AG10803 (cell line): ENCODE measurements at regions not wholly inside any gene's neighbourhood (a gene's known extent, or its start where the extent isn't known, plus 50 kb on each side); places are given as distances from the start of the nearest gene placed in this dataset.

Experiments
- DNase-seq: peaks from one replicate; pipeline ENCODE4 v3.0.0; 2010; ENCODE audit warnings: low read depth
- H3K4me3 ChIP-seq: 2 replicates; pipeline ENCODE4 v1.5.1; 2011; ENCODE audit warnings: mild to moderate bottlenecking, low read length, control low read depth
- TF ChIP-seq, protein P1 (sequence below): conservative IDR thresholded peaks from 2 replicates; pipeline ENCODE4 v1.5.1; 2011; ENCODE audit warnings: mild to moderate bottlenecking, low read length, control low read depth, inconsistent platforms

DNA sequence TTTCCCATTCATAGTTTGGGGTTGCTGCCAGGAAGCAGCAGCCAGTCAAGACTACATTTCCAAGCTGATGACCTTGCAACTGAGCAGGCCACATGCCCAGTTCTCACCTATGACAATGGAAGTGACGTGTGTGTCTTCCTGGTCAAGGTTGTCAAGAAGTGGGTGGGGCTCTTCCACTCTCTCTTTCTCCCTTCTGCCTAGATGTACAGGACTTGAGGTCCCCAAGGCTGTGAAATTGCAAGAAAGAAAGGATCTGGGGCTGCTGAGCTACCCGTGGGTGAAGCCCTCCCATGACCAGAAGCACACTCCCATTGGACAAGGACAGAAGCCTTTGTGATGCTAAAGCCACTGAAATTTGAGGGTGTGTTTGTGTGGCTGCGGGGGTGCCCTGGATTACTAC lies 175.1 kb downstream of the LINC00237 start:
- DNase-seq, result no peak
- TF ChIP-seq, protein P1, sequence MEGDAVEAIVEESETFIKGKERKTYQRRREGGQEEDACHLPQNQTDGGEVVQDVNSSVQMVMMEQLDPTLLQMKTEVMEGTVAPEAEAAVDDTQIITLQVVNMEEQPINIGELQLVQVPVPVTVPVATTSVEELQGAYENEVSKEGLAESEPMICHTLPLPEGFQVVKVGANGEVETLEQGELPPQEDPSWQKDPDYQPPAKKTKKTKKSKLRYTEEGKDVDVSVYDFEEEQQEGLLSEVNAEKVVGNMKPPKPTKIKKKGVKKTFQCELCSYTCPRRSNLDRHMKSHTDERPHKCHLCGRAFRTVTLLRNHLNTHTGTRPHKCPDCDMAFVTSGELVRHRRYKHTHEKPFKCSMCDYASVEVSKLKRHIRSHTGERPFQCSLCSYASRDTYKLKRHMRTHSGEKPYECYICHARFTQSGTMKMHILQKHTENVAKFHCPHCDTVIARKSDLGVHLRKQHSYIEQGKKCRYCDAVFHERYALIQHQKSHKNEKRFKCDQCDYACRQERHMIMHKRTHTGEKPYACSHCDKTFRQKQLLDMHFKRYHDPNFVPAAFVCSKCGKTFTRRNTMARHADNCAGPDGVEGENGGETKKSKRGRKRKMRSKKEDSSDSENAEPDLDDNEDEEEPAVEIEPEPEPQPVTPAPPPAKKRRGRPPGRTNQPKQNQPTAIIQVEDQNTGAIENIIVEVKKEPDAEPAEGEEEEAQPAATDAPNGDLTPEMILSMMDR, result no peak
- no peak overlapping the region for H3K4me3 ChIP-seq

DNA sequence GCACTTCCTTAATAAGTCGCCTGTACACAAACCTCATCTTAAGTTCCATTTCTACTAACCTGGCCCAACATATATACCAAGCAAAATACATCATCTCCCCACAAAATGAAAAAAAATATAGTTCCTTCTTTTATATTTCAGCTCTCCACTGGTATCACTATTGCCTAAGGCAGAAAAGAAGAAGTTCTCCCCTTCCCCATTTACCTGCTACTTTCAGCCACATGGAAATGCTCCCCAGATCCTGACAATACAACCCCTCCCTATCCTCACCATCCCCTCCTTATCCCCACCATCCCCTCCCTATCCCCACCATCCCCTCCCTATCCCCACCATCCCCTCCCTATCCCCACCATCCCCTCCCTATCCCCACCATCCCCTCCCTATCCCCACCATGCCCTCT lies 175.7 kb downstream of the LINC00237 start:
- no peak for DNase-seq

DNA sequence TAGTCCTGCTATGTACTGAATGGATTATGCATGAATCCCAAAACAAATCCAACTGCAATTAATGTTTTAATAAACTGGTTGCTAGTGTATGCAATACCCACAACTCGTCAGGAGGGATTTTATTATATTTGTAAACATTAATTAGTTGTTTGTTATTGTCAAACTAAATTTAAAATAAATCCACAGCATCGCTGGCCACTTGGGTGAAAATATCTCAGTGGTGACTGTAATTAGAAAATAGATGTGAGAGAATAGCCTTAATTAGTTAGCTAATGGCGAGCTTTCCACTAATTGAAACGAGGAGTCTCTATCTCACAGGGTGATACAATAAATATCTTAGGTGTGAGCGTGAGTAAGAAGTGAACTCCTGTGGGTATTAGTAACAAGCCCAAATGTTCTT lies 176.8 kb downstream of the LINC00237 start:
- H3K4me3 ChIP-seq, result no peak overlapping the region
- TF ChIP-seq, protein P1, result no peak
- DNase-seq, result no peak

More for the DNA sequence above, 175.7 kb downstream of the LINC00237 start:
- H3K4me3 ChIP-seq, result no peak overlapping the region
- TF ChIP-seq, protein P1, result no peak

DNA sequence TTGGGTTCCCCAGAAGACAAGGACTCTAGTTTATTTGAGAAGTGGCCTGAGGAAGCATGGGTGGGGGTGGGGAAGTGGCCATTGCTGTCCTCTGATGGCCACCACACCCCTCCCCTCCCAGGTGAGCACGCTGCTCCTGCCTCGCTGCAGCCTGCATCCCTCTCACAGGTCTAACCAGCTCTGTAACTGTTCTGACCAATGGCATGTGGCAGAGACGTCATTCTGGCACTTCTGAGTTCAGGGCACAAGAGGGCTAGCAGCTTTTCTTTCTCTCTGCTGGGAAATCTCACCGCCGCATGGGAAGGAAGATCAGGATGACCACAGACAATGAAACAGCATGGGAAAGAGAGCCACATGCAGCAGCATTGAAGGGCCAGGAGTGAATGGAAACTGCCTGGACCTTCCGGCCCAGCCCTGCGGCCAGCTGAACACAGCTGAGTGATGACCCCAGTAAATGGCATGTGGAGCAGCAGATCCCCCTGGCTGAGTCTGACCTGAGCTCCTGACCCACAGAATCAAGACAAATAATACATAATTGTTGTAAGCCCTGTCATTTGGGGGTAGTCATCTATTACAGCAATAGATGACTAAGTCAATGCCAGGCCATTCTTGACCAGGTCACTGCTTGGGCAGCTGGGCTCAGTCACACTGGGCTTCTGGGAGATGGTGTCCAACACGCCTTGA lies 179.8 kb downstream of the LINC00237 start:
- TF ChIP-seq, protein P1, result no peak
- H3K4me3 ChIP-seq, result no peak overlapping the region
- no peak for DNase-seq

DNA sequence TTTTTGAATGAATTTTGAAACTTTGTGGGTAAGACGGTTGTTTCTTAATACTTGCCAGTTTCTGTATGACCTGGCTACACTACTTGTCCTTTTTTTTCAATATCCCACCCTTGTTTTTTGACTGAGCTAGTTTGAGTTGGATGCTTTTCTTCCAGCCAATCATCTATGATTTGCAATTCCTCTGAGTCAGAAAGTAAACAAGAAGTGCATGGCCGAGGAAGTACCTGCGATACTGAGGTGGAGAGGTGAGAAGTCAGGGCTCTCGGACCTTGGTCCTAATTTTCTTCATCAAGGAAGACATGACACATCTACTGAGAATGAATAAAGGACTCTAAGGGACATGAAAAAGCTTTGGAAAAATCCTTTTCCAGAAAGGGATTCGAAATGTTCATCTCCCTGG lies 185.7 kb downstream of the LINC00237 start:
- TF ChIP-seq, protein P1, result no peak
- no peak overlapping the region for H3K4me3 ChIP-seq
- no peak for DNase-seq

DNA sequence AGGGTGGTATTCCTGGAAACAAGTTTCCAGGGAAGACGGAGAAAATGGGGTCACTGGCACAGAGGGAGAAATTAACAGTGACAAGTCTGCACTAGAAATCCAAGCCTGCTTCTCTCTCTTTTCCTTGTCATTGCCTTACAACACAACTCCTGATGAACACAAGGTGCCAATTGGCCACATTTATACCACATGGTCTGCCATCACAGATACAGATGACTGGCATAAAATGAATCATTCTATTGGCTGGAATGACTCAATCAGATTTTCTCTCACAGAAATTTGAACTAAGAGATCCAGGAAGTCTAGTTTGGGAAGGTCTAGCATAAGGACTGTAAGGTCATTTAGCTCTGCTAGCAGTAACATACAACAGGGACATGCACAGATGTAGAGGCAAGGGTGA lies 190.3 kb downstream of the LINC00237 start:
- TF ChIP-seq, protein P1, result no peak
- no peak overlapping the region for H3K4me3 ChIP-seq
- DNase-seq, result no peak

DNA sequence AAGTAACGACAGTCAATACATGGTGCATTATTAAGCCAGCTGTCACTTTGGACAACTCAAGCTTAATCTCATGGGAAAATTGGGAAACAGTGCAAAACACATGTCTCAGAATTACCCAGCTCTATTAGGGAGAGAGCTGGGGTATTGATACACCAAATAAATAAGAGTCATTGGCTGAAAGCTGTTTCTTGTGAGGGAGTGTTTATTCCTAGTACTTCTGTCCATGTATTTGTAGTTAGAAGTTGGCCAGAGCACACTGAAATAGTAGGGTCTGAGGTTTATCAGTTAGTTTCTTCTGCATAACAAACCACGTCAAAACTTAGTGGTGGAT lies 192.0 kb upstream of the RALGAPA2 start:
- no peak for DNase-seq
- TF ChIP-seq, protein P1, result no peak

More for the DNA sequence above, 192.0 kb upstream of the RALGAPA2 start:
- no peak overlapping the region for H3K4me3 ChIP-seq
